Activated T-helper 1 cell treated with Interleukin-2 at 50 U/mL for 16 hours (primary cell): ENCODE measurements at regions not wholly inside any gene's neighbourhood (a gene's known extent, or its start where the extent isn't known, plus 50 kb on each side); places are given as distances from the start of the nearest gene placed in this dataset.
"Not testable (repeated sequence)": the region's sequence is repeated elsewhere in the genome, so short reads cannot be mapped to it uniquely, and the experiment has no call there.

Experiments
- DNase-seq: peaks from one replicate; pipeline ENCODE4 v3.0.0-alpha.2; 2020; ENCODE audit warnings: low read depth

GRCh38 chr12:96085475-96085874, 50.1 kb upstream of the LTA4H start:
- no peak for DNase-seq

- DNase-seq, result not testable (repeated sequence)
Measured at GRCh38 chr12:96086190-96086589, 50.8 kb upstream of the LTA4H start.

GRCh38 chr12:96091833-96092232, 56.4 kb upstream of the LTA4H start:
- DNase-seq, result no peak

GRCh38 chr12:96093543-96094196, 58.3 kb upstream of the LTA4H start:
- DNase-seq, result no peak

- DNase-seq, result no peak
Measured at GRCh38 chr12:96094201-96094600, 58.8 kb upstream of the LTA4H start.

GRCh38 chr12:96098631-96099030, 63.2 kb upstream of the LTA4H start:
- DNase-seq, result no peak

GRCh38 chr12:96099421-96099820, 64.0 kb upstream of the LTA4H start:
- DNase-seq, result no peak

- no peak for DNase-seq
Measured at GRCh38 chr12:96099986-96100385, 64.6 kb upstream of the LTA4H start.

- no peak for DNase-seq
Measured at GRCh38 chr12:96101806-96102205, 66.4 kb upstream of the LTA4H start.

GRCh38 chr12:96103067-96103644, 67.8 kb upstream of the LTA4H start:
- no peak for DNase-seq

GRCh38 chr12:96104566-96104965, 69.2 kb upstream of the LTA4H start:
- no peak for DNase-seq

- no peak for DNase-seq
Measured at GRCh38 chr12:96106137-96106536, 70.8 kb upstream of the LTA4H start.

- DNase-seq, result no peak
Measured at GRCh38 chr12:96107236-96107635, 71.8 kb upstream of the LTA4H start.

GRCh38 chr12:96108321-96108720, 72.9 kb upstream of the LTA4H start:
- peak; percentile 7 for DNase-seq

- not testable (repeated sequence) for DNase-seq
Measured at GRCh38 chr12:96108941-96109340, 73.6 kb upstream of the LTA4H start.

GRCh38 chr12:96112733-96113132, 77.3 kb upstream of the LTA4H start:
- no peak for DNase-seq

- no peak for DNase-seq
Measured at GRCh38 chr12:96117460-96117859, 76.7 kb upstream of the ELK3 start.

GRCh38 chr12:96120359-96121100, 73.6 kb upstream of the ELK3 start:
- DNase-seq, result no peak

- DNase-seq, result no peak
Measured at GRCh38 chr12:96121271-96121711, 72.9 kb upstream of the ELK3 start.

GRCh38 chr12:96128292-96128691, 65.9 kb upstream of the ELK3 start:
- DNase-seq, result not testable (repeated sequence)

GRCh38 chr12:96130396-96131059, 63.6 kb upstream of the ELK3 start:
- DNase-seq, result no peak

- no peak for DNase-seq
Measured at GRCh38 chr12:96131230-96131788, 62.9 kb upstream of the ELK3 start.
